Gastrocnemius medialis (tissue), 4 donors: ENCODE measurements at regions not wholly inside any gene's neighbourhood (a gene's known extent, or its start where the extent isn't known, plus 50 kb on each side); places are given as distances from the start of the nearest gene placed in this dataset.

Source experiments
- CTCF ChIP-seq, 5 experiments: fragments of 450-650 bp in 3 of 5; fragments of 200-600 bp in 2 of 5; sonication (generic) in 2 of 5; IDR thresholded peaks in 4 of 5; conservative IDR thresholded peaks in 1 of 5; 1 replicate in 4 of 5; 2 replicates in 1 of 5; pipeline ENCODE4 v1.5.1; 2016 to 2019; ENCODE audit warnings: antibody characterized with exemption in 5 of 5, mild to moderate bottlenecking in 3 of 5, moderate library complexity in 3 of 5
- POLR2A ChIP-seq, 2 donors: fragments of 450-650 bp; IDR thresholded peaks; one replicate each; pipeline ENCODE4 v1.6.1; 2017; ENCODE audit warnings: antibody characterized with exemption in 2 of 2, mild to moderate bottlenecking in 2 of 2, moderate library complexity in 2 of 2

- TF ChIP-seq POLR2A (IDR thresholded peaks at IDR 0.05) (no peak), CTCF (IDR thresholded peaks at IDR 0.05 in 4 of 5, conservative IDR thresholded peaks at IDR 0.05 in 1 of 5) (no peak)
Observed at GRCh38 chr7:21251151-21251800, 176.6 kb upstream of the SP4 start.
